MM.1S (cell line): ENCODE measurements at regions not wholly inside any gene's neighbourhood (a gene's known extent, or its start where the extent isn't known, plus 50 kb on each side); places are given as distances from the start of the nearest gene placed in this dataset.

Experiments
- DNase-seq: peaks from one replicate; pipeline ENCODE4 v3.0.0-alpha.2; 2015
- H2AFZ ChIP-seq: fragments of 300-600 bp; sonication (generic); 2 replicates; pipeline ENCODE4 v1.6.0; 2016; ENCODE audit warnings: antibody characterized with exemption, low read length
- H3F3A ChIP-seq: fragments of 300-600 bp; sonication (generic); 2 replicates; pipeline ENCODE4 v1.6.1; 2016; ENCODE audit warnings: mild to moderate bottlenecking, antibody characterized with exemption, low read length, moderate library complexity, mixed read lengths; ENCODE audit not compliant: insufficient read depth
- H3K27ac ChIP-seq: fragments of 300-600 bp; sonication (generic); 2 replicates; pipeline ENCODE4 v1.5.1; 2016; ENCODE audit warnings: mild to moderate bottlenecking, low read length
- H3K27me3 ChIP-seq: fragments of 300-600 bp; sonication (generic); replicated peaks from 2 replicates; pipeline ENCODE4 v1.6.0; 2016; ENCODE audit warnings: low read length; ENCODE audit not compliant: insufficient read depth
- H3K36me3 ChIP-seq: fragments of 300-600 bp; sonication (generic); replicated peaks from 2 replicates; pipeline ENCODE4 v1.6.1; 2016; ENCODE audit warnings: mild to moderate bottlenecking, low read length, mixed read lengths; ENCODE audit not compliant: insufficient read depth
- H3K4me1 ChIP-seq: fragments of 300-600 bp; sonication (generic); 2 replicates; pipeline ENCODE4 v1.6.1; 2016; ENCODE audit warnings: low read length, mixed read lengths
- H3K4me2 ChIP-seq: fragments of 300-600 bp; sonication (generic); 2 replicates; pipeline ENCODE4 v1.6.0; 2016; ENCODE audit warnings: low read depth, low read length
- H3K4me3 ChIP-seq: fragments of 300-600 bp; sonication (generic); 2 replicates; pipeline ENCODE4 v1.5.1; 2016; ENCODE audit warnings: low read length, mixed read lengths
- H3K79me2 ChIP-seq: fragments of 300-600 bp; sonication (generic); 2 replicates; pipeline ENCODE4 v1.6.1; 2016; ENCODE audit warnings: mixed run types, low read length, mixed read lengths
- H3K9ac ChIP-seq: fragments of 300-600 bp; sonication (generic); 2 replicates; pipeline ENCODE4 v1.6.1; 2016; ENCODE audit warnings: low read length, mixed read lengths
- H3K9me2 ChIP-seq: fragments of 300-600 bp; sonication (generic); replicated peaks from 2 replicates; pipeline ENCODE4 v1.6.1; 2016; ENCODE audit warnings: mild to moderate bottlenecking, low read length, mixed read lengths; ENCODE audit not compliant: insufficient read depth
- H3K9me3 ChIP-seq: fragments of 300-600 bp; sonication (generic); replicated peaks from 2 replicates; pipeline ENCODE4 v1.6.1; 2016; ENCODE audit warnings: mild to moderate bottlenecking, low read length, mixed read lengths; ENCODE audit not compliant: insufficient read depth
- H4K20me1 ChIP-seq: fragments of 300-600 bp; sonication (generic); 2 replicates; pipeline ENCODE4 v1.6.1; 2016; ENCODE audit warnings: mild to moderate bottlenecking, low read length, moderate library complexity, mixed read lengths; ENCODE audit not compliant: insufficient read depth
- EZH2 ChIP-seq: fragments of 300-600 bp; sonication (generic); optimal IDR thresholded peaks from 2 replicates; pipeline ENCODE3; 2017; ENCODE audit warnings: low read depth, mild to moderate bottlenecking, antibody characterized with exemption, low read length, mixed read lengths
- EZH2phosphoT487 ChIP-seq: fragments of 300-600 bp; sonication (generic); IDR thresholded peaks from 2 replicates; pipeline ENCODE4 v1.6.1; 2018; ENCODE audit warnings: antibody characterized with exemption, low read length
- TF ChIP-seq, protein P1 (sequence below): fragments of 300-600 bp; sonication (generic); IDR thresholded peaks from 2 replicates; pipeline ENCODE4 v1.5.1; 2016; ENCODE audit warnings: antibody characterized with exemption, low read length, mixed read lengths

DNA sequence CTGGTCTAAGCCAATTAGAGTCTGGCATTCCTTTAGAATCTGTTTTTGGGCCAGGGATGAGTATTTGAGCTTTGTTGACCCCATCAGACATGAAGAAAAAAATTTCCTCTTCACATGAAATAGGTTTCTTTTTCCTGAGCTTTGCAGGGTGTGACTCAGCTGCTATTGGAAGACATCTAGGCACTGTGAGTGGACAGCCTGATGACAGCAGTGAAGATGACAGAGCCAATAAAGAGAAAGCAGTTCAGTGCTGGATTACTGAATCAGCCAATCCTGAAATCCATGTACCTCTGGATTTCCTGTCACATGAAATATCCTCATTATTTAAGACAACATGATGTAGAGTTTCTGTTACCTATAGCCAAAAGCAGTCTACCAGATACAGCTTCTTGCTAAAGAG, 51.3 kb upstream of the GRIA1 start:
- H3K4me1 ChIP-seq, result no peaks in the 10 kb centered on the region
- H3K27ac ChIP-seq, result no peak overlapping the region
- DNase-seq, result no peak
- no peaks in the 10 kb centered on the region for H3K36me3 ChIP-seq
- no peaks in the 10 kb centered on the region for H3K27me3 ChIP-seq
- no peaks in the 10 kb centered on the region for H4K20me1 ChIP-seq
- H3K9me2 ChIP-seq, result no peaks in the 10 kb centered on the region
- H2AFZ ChIP-seq, result no peak overlapping the region
- no peak overlapping the region for H3K4me3 ChIP-seq
- no peak for TF ChIP-seq EZH2phosphoT487
- TF ChIP-seq, protein P1, sequence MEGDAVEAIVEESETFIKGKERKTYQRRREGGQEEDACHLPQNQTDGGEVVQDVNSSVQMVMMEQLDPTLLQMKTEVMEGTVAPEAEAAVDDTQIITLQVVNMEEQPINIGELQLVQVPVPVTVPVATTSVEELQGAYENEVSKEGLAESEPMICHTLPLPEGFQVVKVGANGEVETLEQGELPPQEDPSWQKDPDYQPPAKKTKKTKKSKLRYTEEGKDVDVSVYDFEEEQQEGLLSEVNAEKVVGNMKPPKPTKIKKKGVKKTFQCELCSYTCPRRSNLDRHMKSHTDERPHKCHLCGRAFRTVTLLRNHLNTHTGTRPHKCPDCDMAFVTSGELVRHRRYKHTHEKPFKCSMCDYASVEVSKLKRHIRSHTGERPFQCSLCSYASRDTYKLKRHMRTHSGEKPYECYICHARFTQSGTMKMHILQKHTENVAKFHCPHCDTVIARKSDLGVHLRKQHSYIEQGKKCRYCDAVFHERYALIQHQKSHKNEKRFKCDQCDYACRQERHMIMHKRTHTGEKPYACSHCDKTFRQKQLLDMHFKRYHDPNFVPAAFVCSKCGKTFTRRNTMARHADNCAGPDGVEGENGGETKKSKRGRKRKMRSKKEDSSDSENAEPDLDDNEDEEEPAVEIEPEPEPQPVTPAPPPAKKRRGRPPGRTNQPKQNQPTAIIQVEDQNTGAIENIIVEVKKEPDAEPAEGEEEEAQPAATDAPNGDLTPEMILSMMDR, result no peak
- no peak for TF ChIP-seq EZH2
- H3K9ac ChIP-seq, result no peak overlapping the region
- H3K4me2 ChIP-seq, result no peak overlapping the region
- H3F3A ChIP-seq, result no peaks in the 10 kb centered on the region
- H3K79me2 ChIP-seq, result no peaks in the 10 kb centered on the region
- no peaks in the 10 kb centered on the region for H3K9me3 ChIP-seq
